GM13977 (cell line): ENCODE measurements at regions not wholly inside any gene's neighbourhood (a gene's known extent, or its start where the extent isn't known, plus 50 kb on each side); places are given as distances from the start of the nearest gene placed in this dataset.
"Not testable (repeated sequence)": the region's sequence is repeated elsewhere in the genome, so short reads cannot be mapped to it uniquely, and the experiment has no call there.

Experiments used
- DNase-seq: peaks from one replicate; pipeline ENCODE4 v3.0.0; 2012; ENCODE audit warnings: low spot score
- in situ Hi-C: fragments of 300-500 bp; cut with MboI; formaldehyde crosslinking; loops from one replicate; pipeline ENCODE4 v1.12.0; 2022; ENCODE audit warnings: low sequenced_read_pairs, low pct_unique_long_range_greater_than_20kb, mixed read lengths, inconsistent platforms; ENCODE audit not compliant: unreplicated experiment
- TF ChIP-seq, protein P1 (sequence below): IDR thresholded peaks from 2 replicates; pipeline ENCODE4 v1.5.1; 2012; ENCODE audit warnings: mild to moderate bottlenecking, control low read depth; ENCODE audit not compliant: insufficient read depth; ENCODE audit errors: extremely low read depth, missing control alignments

DNA sequence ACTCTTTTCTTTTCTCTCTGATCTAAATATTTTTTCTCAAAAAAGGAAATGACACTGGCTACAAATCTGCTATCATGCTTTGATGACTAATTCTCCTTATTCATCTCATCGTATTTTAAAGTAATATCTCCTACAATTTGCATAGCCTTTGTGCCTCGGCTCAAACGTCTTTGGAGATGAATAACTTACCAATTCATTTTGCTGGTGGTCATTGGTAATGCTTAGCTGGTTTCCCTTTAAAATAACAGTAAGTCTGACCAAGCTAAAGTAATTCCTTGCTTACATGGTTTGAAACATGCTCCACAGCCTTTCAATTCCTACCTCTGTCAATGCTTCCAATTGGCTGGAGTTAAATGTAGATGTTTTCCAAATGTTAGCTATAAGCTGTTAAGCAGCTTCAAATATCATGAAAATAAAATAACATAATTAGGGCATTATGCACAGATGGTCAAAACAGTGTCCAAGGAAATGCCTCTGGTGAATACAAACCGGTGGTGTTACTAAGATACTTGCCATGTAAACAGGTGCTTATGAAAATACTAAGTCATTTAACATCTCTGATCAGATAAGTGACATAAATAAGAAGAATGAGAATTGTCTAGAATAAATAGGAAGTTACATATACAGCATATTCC, 435.0 kb downstream of the POM121L12 start:
- DNase-seq, result no peak
- in situ Hi-C loops, result no loop called here
- TF ChIP-seq, protein P1, sequence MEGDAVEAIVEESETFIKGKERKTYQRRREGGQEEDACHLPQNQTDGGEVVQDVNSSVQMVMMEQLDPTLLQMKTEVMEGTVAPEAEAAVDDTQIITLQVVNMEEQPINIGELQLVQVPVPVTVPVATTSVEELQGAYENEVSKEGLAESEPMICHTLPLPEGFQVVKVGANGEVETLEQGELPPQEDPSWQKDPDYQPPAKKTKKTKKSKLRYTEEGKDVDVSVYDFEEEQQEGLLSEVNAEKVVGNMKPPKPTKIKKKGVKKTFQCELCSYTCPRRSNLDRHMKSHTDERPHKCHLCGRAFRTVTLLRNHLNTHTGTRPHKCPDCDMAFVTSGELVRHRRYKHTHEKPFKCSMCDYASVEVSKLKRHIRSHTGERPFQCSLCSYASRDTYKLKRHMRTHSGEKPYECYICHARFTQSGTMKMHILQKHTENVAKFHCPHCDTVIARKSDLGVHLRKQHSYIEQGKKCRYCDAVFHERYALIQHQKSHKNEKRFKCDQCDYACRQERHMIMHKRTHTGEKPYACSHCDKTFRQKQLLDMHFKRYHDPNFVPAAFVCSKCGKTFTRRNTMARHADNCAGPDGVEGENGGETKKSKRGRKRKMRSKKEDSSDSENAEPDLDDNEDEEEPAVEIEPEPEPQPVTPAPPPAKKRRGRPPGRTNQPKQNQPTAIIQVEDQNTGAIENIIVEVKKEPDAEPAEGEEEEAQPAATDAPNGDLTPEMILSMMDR, result no peak

GRCh38 chr7:53473371-53473770, 437.9 kb downstream of the POM121L12 start:
- TF ChIP-seq, protein P1, result no peak
- DNase-seq, result no peak
- in situ Hi-C loops, result no loop called here

GRCh38 chr7:53475776-53476175, 440.3 kb downstream of the POM121L12 start:
- TF ChIP-seq, protein P1, result no peak
- in situ Hi-C loops, result no loop called here
- DNase-seq, result no peak

GRCh38 chr7:53476566-53476965, 441.1 kb downstream of the POM121L12 start:
- no peak for DNase-seq
- in situ Hi-C loops, result no loop called here
- TF ChIP-seq, protein P1, result no peak

DNA sequence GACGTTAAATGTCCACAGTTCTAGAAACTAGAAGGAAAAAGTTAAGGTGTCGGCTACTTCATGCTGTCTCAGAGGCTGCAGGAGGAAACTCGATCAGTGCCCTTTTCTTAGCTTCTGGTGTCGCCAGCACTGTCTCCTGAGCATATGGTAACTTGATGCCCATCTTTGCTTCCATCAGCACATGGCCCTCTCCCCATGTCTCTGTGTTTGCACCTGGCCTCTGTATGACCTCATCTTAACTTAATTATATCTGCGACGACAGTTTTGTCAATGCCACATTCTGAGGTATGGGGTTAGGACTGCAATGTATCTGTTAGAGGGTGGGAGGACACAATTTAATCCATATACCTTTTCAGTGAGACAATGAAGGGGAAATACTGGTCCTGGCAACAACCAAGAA, 449.9 kb downstream of the POM121L12 start:
- in situ Hi-C loops, result no loop called here
- DNase-seq, result no peak
- TF ChIP-seq, protein P1, result no peak

DNA sequence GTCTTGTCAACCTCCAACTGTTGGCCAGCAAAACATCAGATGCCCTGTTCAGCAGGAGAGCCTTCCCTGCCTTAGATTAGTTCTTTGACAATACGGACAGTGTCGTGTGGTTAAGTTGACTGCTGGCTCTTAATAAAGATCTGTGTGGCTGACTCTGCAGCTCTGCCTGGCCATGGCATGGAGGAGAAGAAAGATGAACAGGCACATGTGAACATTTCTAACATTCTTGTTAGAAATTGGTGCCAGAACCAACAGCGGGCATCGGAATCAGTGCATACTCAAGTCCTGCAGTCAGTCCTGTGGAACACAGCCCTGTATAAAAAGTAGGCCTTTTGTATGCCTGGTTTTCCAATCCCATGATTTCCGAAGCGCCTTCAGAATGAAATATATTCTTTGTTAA, 455.6 kb downstream of the POM121L12 start:
- TF ChIP-seq, protein P1, result no peak
- in situ Hi-C loops, result no loop called here
- DNase-seq, result no peak

DNA sequence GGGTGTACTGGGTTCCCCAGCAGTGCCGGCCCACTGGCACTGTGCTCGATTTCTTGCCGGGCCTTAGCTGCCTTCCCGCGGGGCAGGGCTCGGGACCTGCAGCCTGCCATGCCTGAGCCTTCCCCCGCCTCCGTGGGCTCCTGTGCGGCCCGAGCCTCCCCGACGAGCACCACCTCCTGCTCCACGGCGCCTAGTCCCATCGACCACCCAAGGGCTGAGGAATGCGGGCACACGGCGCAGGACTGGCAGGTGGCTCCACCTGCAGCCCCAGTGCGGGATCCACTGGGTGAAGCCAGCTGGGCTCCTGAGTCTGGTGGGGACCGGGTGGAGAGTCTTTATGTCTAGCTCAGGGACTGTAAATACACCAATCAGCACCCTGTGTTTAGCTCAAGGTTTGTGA, 459.7 kb downstream of the POM121L12 start:
- in situ Hi-C loops, DNase-seq: not testable (repeated sequence)
